ENCODE measurements at regions not wholly inside any gene's neighbourhood (a gene's known extent, or its start where the extent isn't known, plus 50 kb on each side); places are given as distances from the start of the nearest gene placed in this dataset.
A peak's percentile ranks its signal among the peaks of the same experiment; 100 is the strongest.

- TF ChIP-seq EZH2 (IDR thresholded peaks at IDR 0.05; ENCODE audit: low read length, missing control alignments) (no peak), CTCF (conservative IDR thresholded peaks at IDR 0.05 in 1 of 2, IDR thresholded peaks at IDR 0.05 in 1 of 2; ENCODE audit: low read depth in 1 of 2, low read length in 2 of 2) (no peak)
- no peaks in the 10 kb centered on the region for H3K36me3 ChIP-seq (ENCODE audit: control insufficient read depth, insufficient read depth, low read length)
- no peak overlapping the region for H2AFZ ChIP-seq (ENCODE audit: low read length)
- no peak overlapping the region for H3K27ac ChIP-seq (ENCODE audit: insufficient read depth, low read length)
- H3K4me1 ChIP-seq (ENCODE audit: control insufficient read depth, extremely low read depth, insufficient read depth, low read length): no peaks in the 10 kb centered on the region
- H3K27me3 ChIP-seq (ENCODE audit: control insufficient read depth, insufficient read depth, low read length): no peaks in the 10 kb centered on the region
- H3K9ac ChIP-seq (ENCODE audit: insufficient read depth, low read length): no peak overlapping the region
- H3K79me2 ChIP-seq (ENCODE audit: control insufficient read depth, insufficient read depth, low read length): no peaks in the 10 kb centered on the region
- no peak for DNase-seq (ENCODE audit: low read depth in 2 of 2)
- H4K20me1 ChIP-seq (ENCODE audit: control insufficient read depth, extremely low read depth, insufficient read depth, low read length): no peaks in the 10 kb centered on the region
- no peak overlapping the region for H3K4me2 ChIP-seq (ENCODE audit: extremely low read depth, insufficient read depth, low read length)
- H3K4me3 ChIP-seq (replicated peaks in 1 of 4; ENCODE audit: control extremely low read depth in 1 of 4, insufficient read depth in 1 of 4, low read depth in 3 of 4, low read length in 4 of 4): no peak overlapping the region
- H3K9me3 ChIP-seq (ENCODE audit: control insufficient read depth, insufficient read depth, low read depth, low read length): no peaks in the 10 kb centered on the region
Measured at GRCh38 chr2:150341982-150342680, 145.3 kb downstream of the RND3 start.

- no peak overlapping the region for H3K27ac ChIP-seq (ENCODE audit: insufficient read depth, low read length)
- H3K4me3 ChIP-seq (replicated peaks in 1 of 4; ENCODE audit: control extremely low read depth in 1 of 4, insufficient read depth in 1 of 4, low read depth in 3 of 4, low read length in 4 of 4): no peak overlapping the region
- peak; percentile 38 to 68 for DNase-seq (ENCODE audit: low read depth in 2 of 2)
- H3K36me3 ChIP-seq (ENCODE audit: control insufficient read depth, insufficient read depth, low read length): no peaks in the 10 kb centered on the region
- H3K9ac ChIP-seq (ENCODE audit: insufficient read depth, low read length): no peak overlapping the region
- TF ChIP-seq CTCF (conservative IDR thresholded peaks at IDR 0.05 in 1 of 2, IDR thresholded peaks at IDR 0.05 in 1 of 2; ENCODE audit: low read depth in 1 of 2, low read length in 2 of 2): no peak
- no peak for TF ChIP-seq EZH2 (IDR thresholded peaks at IDR 0.05; ENCODE audit: low read length, missing control alignments)
- H3K4me2 ChIP-seq (ENCODE audit: extremely low read depth, insufficient read depth, low read length): no peak overlapping the region
- H4K20me1 ChIP-seq (ENCODE audit: control insufficient read depth, extremely low read depth, insufficient read depth, low read length): no peaks in the 10 kb centered on the region
- no peaks in the 10 kb centered on the region for H3K79me2 ChIP-seq (ENCODE audit: control insufficient read depth, insufficient read depth, low read length)
- H3K27me3 ChIP-seq (ENCODE audit: control insufficient read depth, insufficient read depth, low read length): no peaks in the 10 kb centered on the region
- no peak overlapping the region for H2AFZ ChIP-seq (ENCODE audit: low read length)
- H3K9me3 ChIP-seq (ENCODE audit: control insufficient read depth, insufficient read depth, low read depth, low read length): no peaks in the 10 kb centered on the region
- no peaks in the 10 kb centered on the region for H3K4me1 ChIP-seq (ENCODE audit: control insufficient read depth, extremely low read depth, insufficient read depth, low read length)
Measured at GRCh38 chr2:150339951-150340350, 147.5 kb downstream of the RND3 start.

GRCh38 chr2:150339282-150339681 lies 148.2 kb downstream of the RND3 start:
- no peaks in the 10 kb centered on the region for H4K20me1 ChIP-seq (ENCODE audit: control insufficient read depth, extremely low read depth, insufficient read depth, low read length)
- no peak for DNase-seq (ENCODE audit: low read depth in 2 of 2)
- H3K4me2 ChIP-seq (ENCODE audit: extremely low read depth, insufficient read depth, low read length): no peak overlapping the region

More at GRCh38 chr2:150339282-150339681, 148.2 kb downstream of the RND3 start:
- Histone ChIP-seq H3K27me3 (ENCODE audit: control insufficient read depth, insufficient read depth, low read length) (no peaks in the 10 kb centered on the region), H3K4me1 (ENCODE audit: control insufficient read depth, extremely low read depth, insufficient read depth, low read length) (no peaks in the 10 kb centered on the region), H3K9ac (ENCODE audit: insufficient read depth, low read length) (no peak overlapping the region), H2AFZ (ENCODE audit: low read length) (no peak overlapping the region), H3K79me2 (ENCODE audit: control insufficient read depth, insufficient read depth, low read length) (no peaks in the 10 kb centered on the region), H3K9me3 (ENCODE audit: control insufficient read depth, insufficient read depth, low read depth, low read length) (no peaks in the 10 kb centered on the region), H3K27ac (ENCODE audit: insufficient read depth, low read length) (no peak overlapping the region), H3K36me3 (ENCODE audit: control insufficient read depth, insufficient read depth, low read length) (no peaks in the 10 kb centered on the region), H3K4me3 (replicated peaks in 1 of 4; ENCODE audit: control extremely low read depth in 1 of 4, insufficient read depth in 1 of 4, low read depth in 3 of 4, low read length in 4 of 4) (no peak overlapping the region)
- TF ChIP-seq EZH2 (IDR thresholded peaks at IDR 0.05; ENCODE audit: low read length, missing control alignments) (no peak), CTCF (conservative IDR thresholded peaks at IDR 0.05 in 1 of 2, IDR thresholded peaks at IDR 0.05 in 1 of 2; ENCODE audit: low read depth in 1 of 2, low read length in 2 of 2) (no peak)

Measured in fibroblast of lung (primary cell).